22Rv1 (cell line): ENCODE measurements at regions not wholly inside any gene's neighbourhood (a gene's known extent, or its start where the extent isn't known, plus 50 kb on each side); places are given as distances from the start of the nearest gene placed in this dataset.

Experiments used
- H3K27ac ChIP-seq: fragments of 450-650 bp; 2 replicates; pipeline ENCODE4 v1.5.1; 2017
- CTCF ChIP-seq: fragments of 450-650 bp; IDR thresholded peaks from 2 replicates; pipeline ENCODE4 v1.5.1; 2017; ENCODE audit warnings: mild to moderate bottlenecking
- ZFX ChIP-seq: fragments of 450-650 bp; IDR thresholded peaks from 2 replicates; pipeline ENCODE4 v1.6.1; 2017; ENCODE audit warnings: antibody characterized with exemption, borderline replicate concordance

GRCh38 chr2:121075006-121075551, 209.9 kb downstream of the TFCP2L1 start:
- no peak for TF ChIP-seq CTCF
- TF ChIP-seq ZFX, result no peak
- H3K27ac ChIP-seq, result no peak overlapping the region

GRCh38 chr2:121075641-121076497, 209.1 kb downstream of the TFCP2L1 start:
- H3K27ac ChIP-seq, result no peak overlapping the region

GRCh38 chr2:121076498-121076820, 208.5 kb downstream of the TFCP2L1 start:
- no peak overlapping the region for H3K27ac ChIP-seq
- no peak for TF ChIP-seq ZFX
- no peak for TF ChIP-seq CTCF

More at GRCh38 chr2:121075641-121076497, 209.1 kb downstream of the TFCP2L1 start:
- TF ChIP-seq CTCF (no peak), ZFX (no peak)

- H3K27ac ChIP-seq, result no peak overlapping the region
- TF ChIP-seq ZFX (no peak), CTCF (peak; percentile 88)
Observed at GRCh38 chr2:121076885-121077549, 208.0 kb downstream of the TFCP2L1 start.

- H3K27ac ChIP-seq, result no peak overlapping the region
- no peak for TF ChIP-seq CTCF
- TF ChIP-seq ZFX, result no peak
Observed at GRCh38 chr2:121078899-121079298, 206.1 kb downstream of the TFCP2L1 start.

GRCh38 chr2:121080013-121080772, 204.8 kb downstream of the TFCP2L1 start:
- TF ChIP-seq CTCF, result peak; percentile 61
- no peak for TF ChIP-seq ZFX
- no peak overlapping the region for H3K27ac ChIP-seq
